HCT116 (cell line): ENCODE measurements at regions not wholly inside any gene's neighbourhood (a gene's known extent, or its start where the extent isn't known, plus 50 kb on each side); places are given as distances from the start of the nearest gene placed in this dataset.

ENCODE experiments used
- EGR1 ChIP-seq: IDR thresholded peaks from 2 replicates; pipeline ENCODE4 v1.6.1; 2012; ENCODE audit warnings: low read depth
- EZH2 ChIP-seq: fragments of 200-600 bp; sonication (generic); IDR thresholded peaks from 2 replicates; pipeline ENCODE4 v1.6.1; 2017; ENCODE audit warnings: antibody characterized with exemption, mixed run types
- EZH2phosphoT487 ChIP-seq: fragments of 200-600 bp; IDR thresholded peaks from 2 replicates; pipeline ENCODE4 v1.6.1; 2018; ENCODE audit warnings: antibody characterized with exemption, borderline replicate concordance
- FOSL1 ChIP-seq: IDR thresholded peaks from 2 replicates; pipeline ENCODE4 v1.6.1; 2012; ENCODE audit warnings: low read depth
- JUND ChIP-seq: IDR thresholded peaks from 2 replicates; pipeline ENCODE4 v1.6.1; 2012
- POLR2A ChIP-seq: IDR thresholded peaks from 2 replicates; pipeline ENCODE4 v1.7.0; 2011; ENCODE audit warnings: borderline replicate concordance; ENCODE audit not compliant: insufficient read depth, insufficient read length; ENCODE audit errors: extremely low read depth
- POLR2AphosphoS5 ChIP-seq: IDR thresholded peaks from 2 replicates; pipeline ENCODE4 v1.6.1; 2011; ENCODE audit warnings: mild to moderate bottlenecking, low read depth, low read length, moderate library complexity
- RAD21 ChIP-seq: IDR thresholded peaks from 2 replicates; pipeline ENCODE4 v1.6.1; 2012; ENCODE audit warnings: low read depth, mild to moderate bottlenecking
- REST ChIP-seq: IDR thresholded peaks from 2 replicates; pipeline ENCODE4 v1.6.1; 2012; ENCODE audit warnings: low read depth
- SP1 ChIP-seq: IDR thresholded peaks from 2 replicates; pipeline ENCODE4 v1.6.1; 2012; ENCODE audit warnings: low read depth
- TCF7L2 ChIP-seq: IDR thresholded peaks from 2 replicates; pipeline ENCODE4 v1.7.0; 2011; ENCODE audit warnings: borderline replicate concordance, inconsistent platforms; ENCODE audit not compliant: insufficient read depth, insufficient read length; ENCODE audit errors: extremely low read depth
- ZNF274 ChIP-seq: fragments of 200-500 bp; sonication (Bioruptor generic); IDR thresholded peaks from 2 replicates; pipeline ENCODE4 v1.6.1; 2014; ENCODE audit warnings: mild to moderate bottlenecking, low read depth, low read length, inconsistent platforms
- TF ChIP-seq, protein P1 (sequence below), 3 experiments: fragments of 200-600 bp in 1 of 3; sonication (generic) in 1 of 3; IDR thresholded peaks in 2 of 3; conservative IDR thresholded peaks in 1 of 3; 2 replicates each; pipeline ENCODE4 v1.5.1; 2012 to 2017; ENCODE audit warnings: low read depth in 2 of 3, low read length in 2 of 3, antibody characterized with exemption in 1 of 3, borderline replicate concordance in 1 of 3, control low read depth in 1 of 3, mild to moderate bottlenecking in 1 of 3, mixed read lengths in 1 of 3, mixed run types in 1 of 3, moderate library complexity in 1 of 3; ENCODE audit not compliant: insufficient read depth in 1 of 3

DNA sequence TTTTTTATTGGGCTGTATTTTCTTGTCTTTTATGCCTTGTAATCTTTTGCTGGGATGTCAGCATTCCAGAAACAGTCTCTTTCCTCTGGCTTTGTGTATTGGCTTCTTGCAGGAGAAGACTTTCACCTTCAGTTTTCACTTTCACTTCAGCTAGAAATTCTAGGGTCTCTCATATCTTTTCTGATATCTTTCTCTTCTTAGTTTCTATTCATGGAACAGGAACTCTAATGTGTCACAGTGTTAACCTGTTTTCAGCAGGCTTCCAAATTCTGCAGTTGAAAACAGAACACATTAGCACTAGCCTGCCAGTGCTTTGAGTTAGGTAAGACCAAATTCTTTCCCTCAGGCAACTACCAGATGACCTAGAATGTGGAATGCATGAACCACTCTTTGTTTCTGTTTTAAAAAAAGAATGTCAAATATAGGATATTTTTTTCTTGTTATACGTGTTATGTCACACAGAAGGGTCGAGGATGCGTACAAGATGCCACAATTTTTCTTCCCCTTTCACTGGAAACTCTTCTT is 164.7 kb downstream of the TUSC1 start:
- TF ChIP-seq, protein P1, sequence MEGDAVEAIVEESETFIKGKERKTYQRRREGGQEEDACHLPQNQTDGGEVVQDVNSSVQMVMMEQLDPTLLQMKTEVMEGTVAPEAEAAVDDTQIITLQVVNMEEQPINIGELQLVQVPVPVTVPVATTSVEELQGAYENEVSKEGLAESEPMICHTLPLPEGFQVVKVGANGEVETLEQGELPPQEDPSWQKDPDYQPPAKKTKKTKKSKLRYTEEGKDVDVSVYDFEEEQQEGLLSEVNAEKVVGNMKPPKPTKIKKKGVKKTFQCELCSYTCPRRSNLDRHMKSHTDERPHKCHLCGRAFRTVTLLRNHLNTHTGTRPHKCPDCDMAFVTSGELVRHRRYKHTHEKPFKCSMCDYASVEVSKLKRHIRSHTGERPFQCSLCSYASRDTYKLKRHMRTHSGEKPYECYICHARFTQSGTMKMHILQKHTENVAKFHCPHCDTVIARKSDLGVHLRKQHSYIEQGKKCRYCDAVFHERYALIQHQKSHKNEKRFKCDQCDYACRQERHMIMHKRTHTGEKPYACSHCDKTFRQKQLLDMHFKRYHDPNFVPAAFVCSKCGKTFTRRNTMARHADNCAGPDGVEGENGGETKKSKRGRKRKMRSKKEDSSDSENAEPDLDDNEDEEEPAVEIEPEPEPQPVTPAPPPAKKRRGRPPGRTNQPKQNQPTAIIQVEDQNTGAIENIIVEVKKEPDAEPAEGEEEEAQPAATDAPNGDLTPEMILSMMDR (IDR thresholded peaks at IDR 0.05 in 2 of 3, conservative IDR thresholded peaks at IDR 0.05 in 1 of 3; ENCODE audit: borderline replicate concordance in 1 of 3, insufficient read depth in 1 of 3, low read depth in 2 of 3, low read length in 2 of 3), result no peak
- no peak for TF ChIP-seq JUND
- no peak for TF ChIP-seq POLR2AphosphoS5
- TF ChIP-seq POLR2A, result no peak
- TF ChIP-seq ZNF274, result no peak
- TF ChIP-seq FOSL1, result no peak
- TF ChIP-seq RAD21, result no peak
- no peak for TF ChIP-seq EGR1
- TF ChIP-seq SP1, result no peak
- no peak for TF ChIP-seq REST
- no peak for TF ChIP-seq EZH2phosphoT487
- TF ChIP-seq EZH2, result no peak
- no peak for TF ChIP-seq TCF7L2
